NCI-H2227 (cell line): ENCODE measurements at regions not wholly inside any gene's neighbourhood (a gene's known extent, or its start where the extent isn't known, plus 50 kb on each side); places are given as distances from the start of the nearest gene placed in this dataset.

Experiments
- DNase-seq: peaks from one replicate; lab custom pipeline; 2025; ENCODE audit not compliant: unreplicated experiment; lab: John Stamatoyannopoulos, UW

DNA sequence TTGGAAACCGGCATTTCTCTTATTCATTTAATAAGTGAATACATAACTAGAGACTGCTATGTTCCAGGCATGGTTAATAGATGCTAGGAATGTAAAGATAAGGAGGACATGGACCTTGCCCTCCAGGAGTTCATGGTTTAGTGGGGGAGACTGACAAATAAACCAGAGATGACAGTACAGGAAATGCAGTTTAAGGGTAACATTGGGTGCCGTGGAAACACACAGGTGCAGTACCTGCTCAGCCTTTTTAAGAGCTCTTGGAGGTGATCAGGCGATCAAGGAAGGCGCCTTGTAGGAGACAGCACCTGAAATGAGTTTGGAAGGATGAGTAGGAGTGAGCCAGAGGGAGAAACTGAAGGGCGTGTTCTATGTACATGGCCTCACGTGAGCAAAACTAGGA is 145.8 kb downstream of the AASDH start:
- DNase-seq: no peak

DNA sequence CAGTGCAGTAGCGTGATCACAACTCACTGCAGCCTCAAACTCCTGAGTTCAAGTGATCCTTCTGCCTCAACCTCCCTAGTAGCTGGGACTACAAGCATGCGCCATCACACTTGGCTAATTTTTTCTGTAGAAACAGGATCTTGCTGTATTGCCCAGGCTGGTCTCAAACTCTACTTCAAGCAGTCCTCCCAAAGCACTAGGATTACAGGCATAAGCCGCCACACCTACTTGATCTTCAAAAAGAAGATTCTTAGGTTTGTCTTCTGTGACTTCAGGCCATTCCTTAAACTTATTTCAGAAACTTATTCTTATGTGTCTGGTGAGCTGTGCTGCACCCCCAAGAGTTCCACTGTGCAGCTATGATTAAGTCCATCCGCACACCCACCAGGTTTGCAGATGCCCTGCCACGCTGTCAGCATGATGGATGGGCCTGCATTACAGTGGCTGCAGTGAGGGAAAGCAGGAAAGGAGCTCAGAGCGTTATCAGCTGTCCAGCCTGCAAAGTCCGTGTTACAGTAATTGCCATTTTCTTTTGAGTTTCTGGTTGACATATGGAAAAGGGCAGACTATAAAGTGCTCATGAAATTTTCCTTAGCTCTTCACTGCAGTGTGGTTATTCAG is 146.6 kb downstream of the AASDH start:
- DNase-seq: peak; percentile 65

DNA sequence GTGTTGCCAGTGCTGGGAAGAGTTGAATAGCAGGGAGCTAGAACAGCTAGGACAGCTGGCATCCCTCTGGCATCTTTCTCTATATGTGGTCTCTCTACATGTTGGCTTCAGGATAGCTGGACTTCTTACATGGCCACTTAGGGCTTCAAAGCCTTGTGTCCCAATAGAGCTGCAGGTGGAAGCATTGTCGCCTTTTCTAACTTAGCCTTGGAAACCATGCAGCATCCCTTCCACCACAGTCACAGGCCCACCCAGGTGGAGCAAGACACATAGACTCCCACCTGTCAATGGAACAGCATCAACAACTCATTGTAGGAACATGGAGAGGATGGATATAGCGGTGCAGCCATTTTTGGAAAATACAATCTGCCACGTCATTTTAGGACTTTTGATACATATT is 149.0 kb downstream of the AASDH start:
- DNase-seq: no peak

- DNase-seq: no peak
Observed at GRCh38 chr4:56235725-56236124, 151.6 kb downstream of the AASDH start.

GRCh38 chr4:56235011-56235410 is 152.3 kb downstream of the AASDH start:
- DNase-seq: no peak

- DNase-seq: no peak
Observed at GRCh38 chr4:56234098-56234497, 153.2 kb downstream of the AASDH start.

- no peak for DNase-seq
Observed at GRCh38 chr4:56231410-56231809, 155.9 kb downstream of the AASDH start.

GRCh38 chr4:56229947-56230346 is 157.3 kb downstream of the AASDH start:
- no peak for DNase-seq

DNA sequence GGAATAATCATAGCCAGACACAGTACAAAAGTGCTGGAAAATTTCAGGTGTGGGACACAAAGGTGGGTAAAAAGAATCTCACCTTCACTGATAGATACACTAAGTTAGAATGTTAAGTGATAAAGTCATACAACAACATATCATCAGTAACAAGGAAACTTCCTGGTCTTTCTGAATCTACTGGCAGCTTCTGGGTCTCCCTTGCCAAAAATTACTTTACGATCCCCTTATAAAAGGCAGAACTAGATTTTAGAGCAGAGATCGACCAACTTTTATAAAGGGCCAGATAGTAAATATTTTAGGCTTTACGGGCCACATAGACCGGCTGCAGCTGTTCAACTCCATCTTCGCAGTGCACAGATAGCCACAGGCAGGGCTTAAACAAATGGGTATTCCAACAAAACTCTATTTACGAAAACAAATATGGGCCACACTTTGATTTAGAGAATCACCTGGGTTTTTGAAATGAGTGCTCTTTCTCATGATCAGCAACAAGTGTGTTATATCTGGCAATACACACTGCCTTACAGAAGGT is 159.9 kb downstream of the AASDH start:
- DNase-seq: no peak

DNA sequence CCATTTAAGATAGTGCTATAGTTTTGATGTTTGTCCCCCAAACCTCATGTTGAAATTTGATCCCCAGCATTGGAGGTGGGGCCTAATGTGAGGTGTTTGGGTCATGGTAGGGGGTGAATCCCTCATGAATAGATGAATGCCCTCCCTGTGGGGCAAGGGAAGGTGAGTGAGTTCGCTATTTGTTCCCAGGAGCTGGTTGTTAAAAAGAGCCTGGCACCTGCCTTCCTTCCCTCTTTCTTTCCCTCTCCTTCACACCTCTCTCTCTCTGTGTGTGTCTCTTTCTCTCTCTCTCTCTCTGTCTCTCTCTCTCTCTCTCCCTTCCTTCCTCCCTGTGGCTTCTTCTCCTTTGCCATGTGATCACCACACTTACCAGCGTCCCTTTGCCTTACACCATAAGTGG is 160.7 kb downstream of the AASDH start:
- no peak for DNase-seq

DNA sequence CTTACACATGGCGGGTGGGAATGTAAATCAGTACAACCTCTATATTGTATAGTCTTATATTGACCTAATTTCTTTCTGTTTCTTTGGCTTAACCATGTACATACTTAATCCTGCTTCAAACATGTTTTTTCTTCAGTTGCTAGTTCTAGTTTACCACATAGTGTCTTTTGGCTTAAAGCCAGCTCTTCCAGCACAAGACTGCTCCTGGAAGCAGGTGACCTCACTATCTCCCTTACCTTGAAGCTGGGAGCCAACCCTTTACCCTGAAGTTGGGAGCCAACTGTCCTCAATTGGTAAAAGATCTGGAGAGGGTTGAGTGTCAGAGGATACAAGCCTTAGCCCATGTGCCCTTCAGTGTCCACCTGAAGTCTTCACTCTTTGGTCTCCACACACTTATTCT is 162.7 kb downstream of the AASDH start:
- no peak for DNase-seq

- no peak for DNase-seq
Observed at GRCh38 chr4:56222514-56222913, 164.8 kb downstream of the AASDH start.

GRCh38 chr4:56220261-56220660 is 167.0 kb downstream of the AASDH start:
- DNase-seq: no peak

DNA sequence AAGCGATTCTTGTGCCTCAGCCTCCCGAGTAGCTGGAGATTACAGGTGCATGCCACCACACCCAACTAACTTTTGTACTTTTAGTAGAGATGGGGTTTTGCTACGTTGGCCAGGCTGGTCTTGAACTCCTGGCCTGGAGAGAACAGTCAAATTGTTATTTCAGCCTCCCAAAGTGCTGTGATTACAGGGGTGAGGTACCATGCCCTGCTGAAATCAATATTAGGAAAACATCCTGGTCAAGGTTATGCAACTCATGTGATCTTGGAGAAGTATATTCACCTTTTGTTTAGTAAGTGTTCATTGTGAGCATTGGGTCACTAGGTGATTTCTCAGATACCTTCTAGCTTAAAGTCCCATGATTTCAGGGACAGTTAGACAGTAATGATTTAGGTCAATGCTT is 167.8 kb downstream of the AASDH start:
- no peak for DNase-seq

GRCh38 chr4:56218230-56218895 is 168.9 kb downstream of the AASDH start:
- DNase-seq: no peak

GRCh38 chr4:56217343-56217890 is 169.9 kb downstream of the AASDH start:
- no peak for DNase-seq

GRCh38 chr4:56215901-56216300 is 171.4 kb downstream of the AASDH start:
- DNase-seq: peak; percentile 81

GRCh38 chr4:56215141-56215783 is 172.0 kb downstream of the AASDH start:
- no peak for DNase-seq

GRCh38 chr4:56213543-56213942 is 173.7 kb downstream of the AASDH start:
- no peak for DNase-seq

GRCh38 chr4:56212774-56213173 is 174.5 kb downstream of the AASDH start:
- DNase-seq: no peak

DNA sequence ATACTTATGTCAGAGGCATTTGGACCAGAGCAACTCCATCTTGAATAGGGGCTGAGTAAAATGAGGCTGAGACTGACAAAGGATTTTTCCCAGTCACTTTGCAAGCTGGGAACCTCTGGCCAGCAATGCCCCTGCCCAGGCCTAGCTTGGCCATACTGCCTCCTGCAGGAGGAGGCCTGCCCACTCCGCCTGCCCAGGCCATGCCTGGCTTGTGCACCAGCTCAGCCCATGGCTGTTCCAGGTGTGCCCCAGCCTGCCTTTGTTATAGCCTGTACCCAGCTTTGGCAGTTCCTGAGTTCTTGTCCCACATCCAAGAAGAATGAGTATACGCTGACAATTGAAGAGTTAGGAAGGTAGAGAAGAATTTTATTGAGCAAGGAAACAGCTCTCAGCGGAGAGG is 176.1 kb downstream of the AASDH start:
- DNase-seq: no peak

GRCh38 chr4:56210397-56210796 is 176.9 kb downstream of the AASDH start:
- DNase-seq: no peak
